Lung (tissue), 11 donors: ENCODE measurements at regions not wholly inside any gene's neighbourhood (a gene's known extent, or its start where the extent isn't known, plus 50 kb on each side); places are given as distances from the start of the nearest gene placed in this dataset.

Experiments
- ATAC-seq: fragments of 200-7000 bp; cut with Tn5 transposase; one replicate; pipeline ENCODE4 v1.9.1; 2020; ENCODE audit warnings: moderate number of reproducible peaks; ENCODE audit not compliant: insufficient read depth, low FRiP score
- DNase-seq, 3 donors: peaks; one replicate each; pipeline ENCODE4 v3.0.0-alpha.2; 2013 to 2017
- H3K27ac ChIP-seq, 2 donors: one replicate each; pipeline ENCODE4 v1.5.1; 2013; ENCODE audit warnings: mild to moderate bottlenecking in 2 of 2, moderate library complexity in 2 of 2, control low read depth in 1 of 2, inconsistent platforms in 1 of 2, low read depth in 1 of 2, low read length in 1 of 2
- H3K27me3 ChIP-seq, 3 donors: one replicate each; pipeline ENCODE4 v1.5.1; 2013; ENCODE audit warnings: low read length in 2 of 3; ENCODE audit not compliant: control insufficient read depth in 3 of 3, insufficient read depth in 3 of 3
- H3K36me3 ChIP-seq, 4 donors: one replicate each; pipeline ENCODE4 v1.5.1; 2013; ENCODE audit warnings: low read length in 4 of 4, mild to moderate bottlenecking in 1 of 4, moderate library complexity in 1 of 4; ENCODE audit not compliant: control insufficient read depth in 4 of 4, insufficient read depth in 4 of 4
- H3K4me1 ChIP-seq, 5 donors: one replicate each; pipeline ENCODE4 v1.5.1; 2013; ENCODE audit warnings: low read length in 5 of 5, mild to moderate bottlenecking in 2 of 5, moderate library complexity in 1 of 5; ENCODE audit not compliant: control insufficient read depth in 5 of 5, insufficient read depth in 5 of 5
- H3K4me3 ChIP-seq: one replicate; pipeline ENCODE4 v1.5.1; 2013; ENCODE audit warnings: mild to moderate bottlenecking, control low read depth, moderate library complexity
- H3K9ac ChIP-seq, 2 donors: one replicate each; pipeline ENCODE4 v1.5.1; 2013; ENCODE audit warnings: low read length in 2 of 2, control low read depth in 1 of 2; ENCODE audit not compliant: insufficient read depth in 1 of 2
- H3K9me3 ChIP-seq, 4 donors: one replicate each; pipeline ENCODE4 v1.5.1; 2013; ENCODE audit warnings: low read length in 3 of 4, mild to moderate bottlenecking in 1 of 4, moderate library complexity in 1 of 4; ENCODE audit not compliant: control insufficient read depth in 4 of 4, insufficient read depth in 3 of 4
- CTCF ChIP-seq: IDR thresholded peaks from 2 replicates; pipeline ENCODE4 v1.5.1; 2012; ENCODE audit warnings: mild to moderate bottlenecking; ENCODE audit errors: control extremely low read depth, extremely low read depth
- WGBS, 2 donors: extraction: QIAGEN DNeasy Blood & Tissue Kit; methylation state at CpG; one replicate each; pipeline ENCODE4 v1.1.7; 2013; 5-methylcytosine and 5-hydroxymethylcytosine counted together
- donor health status: control.
- donor health status: control.
- donor health status: Bipolar disorder and iron deficiency.
- donor health status: healthy.
- donor health status: DM: yes; HTN: yes; CAD: no.

GRCh38 chr14:49051328-49052060 is 534.7 kb downstream of the RPS29 start:
- Histone ChIP-seq H3K4me1 (no peaks in the 10 kb centered on the region), H3K36me3 (no peaks in the 10 kb centered on the region), H3K27me3 (no peaks in the 10 kb centered on the region), H3K9ac (no peak overlapping the region), H3K27ac (no peak overlapping the region), H3K9me3 (no peaks in the 10 kb centered on the region), H3K4me3 (no peak overlapping the region)
- ATAC-seq (peak; percentile 44), DNase-seq (peak in 1 of 3 donors; percentile 46)
- TF ChIP-seq CTCF: no peak
- WGBS, 2 donors: 68 to 88% methylated on average over 4 of the region's 4 CpGs

DNA sequence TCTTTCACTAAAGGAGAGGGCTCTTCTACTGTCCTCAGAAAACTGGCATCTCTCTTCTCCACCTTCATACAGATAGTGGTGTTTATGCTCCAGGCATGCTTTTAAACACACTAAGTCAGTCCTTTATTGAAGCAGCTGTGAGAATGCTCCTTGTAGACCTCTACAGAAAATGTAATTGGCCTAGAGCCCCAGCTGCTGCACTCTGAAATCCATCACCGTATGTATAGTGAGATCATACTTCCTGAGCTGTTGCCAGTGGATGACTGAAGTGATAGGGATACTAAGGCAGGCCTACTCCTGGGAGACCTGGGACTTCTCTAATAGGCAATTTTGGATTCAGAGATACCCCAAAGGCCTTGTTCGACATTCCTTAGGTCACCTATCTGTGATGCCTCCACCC is 535.4 kb downstream of the RPS29 start:
- DNase-seq (no peak), ATAC-seq (no peak)
- Histone ChIP-seq H3K9ac (no peak overlapping the region), H3K36me3 (no peaks in the 10 kb centered on the region), H3K4me3 (no peak overlapping the region), H3K4me1 (no peaks in the 10 kb centered on the region), H3K27me3 (no peaks in the 10 kb centered on the region), H3K27ac (no peak overlapping the region), H3K9me3 (no peaks in the 10 kb centered on the region)
- TF ChIP-seq CTCF: no peak
- 66 to 77% methylated on average over 2 of the region's 2 CpGs for WGBS, 2 donors

DNA sequence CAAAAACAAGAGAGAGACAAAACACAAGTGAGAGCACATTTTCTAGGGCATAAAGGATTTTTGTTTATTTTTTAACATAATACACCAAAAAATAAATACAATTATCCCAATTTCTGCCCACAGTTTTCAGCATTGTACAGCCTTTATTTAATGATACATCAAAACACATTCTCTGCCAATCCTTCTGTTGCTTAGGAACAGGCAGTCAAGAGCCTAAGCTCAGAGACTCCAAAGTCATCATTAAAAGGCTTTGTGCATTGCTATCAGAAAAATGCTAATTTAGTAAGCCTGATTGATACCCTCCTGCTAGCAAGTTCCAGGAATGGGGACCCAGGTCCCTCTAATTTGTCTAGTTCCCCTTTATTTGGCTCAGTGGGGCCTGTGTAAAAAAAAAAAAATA is 536.5 kb downstream of the RPS29 start:
- no peak for DNase-seq
- H3K27me3 ChIP-seq: no peaks in the 10 kb centered on the region
- no peak overlapping the region for H3K4me3 ChIP-seq
- H3K36me3 ChIP-seq: no peaks in the 10 kb centered on the region
- no peak overlapping the region for H3K9ac ChIP-seq
- no peak for TF ChIP-seq CTCF
- H3K9me3 ChIP-seq: no peaks in the 10 kb centered on the region
- no peak for ATAC-seq
- no peaks in the 10 kb centered on the region for H3K4me1 ChIP-seq
- no peak overlapping the region for H3K27ac ChIP-seq

GRCh38 chr14:49044981-49045380 is 541.2 kb downstream of the RPS29 start:
- 85 to 87% methylated on average over 2 of the region's 2 CpGs for WGBS, 2 donors
- Histone ChIP-seq H3K27ac (no peak overlapping the region), H3K27me3 (no peaks in the 10 kb centered on the region), H3K36me3 (no peaks in the 10 kb centered on the region), H3K9ac (no peak overlapping the region), H3K4me3 (no peak overlapping the region), H3K4me1 (no peaks in the 10 kb centered on the region), H3K9me3 (no peaks in the 10 kb centered on the region)
- ATAC-seq (no peak), DNase-seq (no peak)
- TF ChIP-seq CTCF: no peak
